HG03196 (cell line): ENCODE measurements at regions not wholly inside any gene's neighbourhood (a gene's known extent, or its start where the extent isn't known, plus 50 kb on each side); places are given as distances from the start of the nearest gene placed in this dataset.

Experiments used
- ATAC-seq: cut with Tn5 transposase; IDR thresholded peaks from one replicate; pipeline ENCODE4 v1.9.1; 2021; ENCODE audit not compliant: unreplicated experiment

DNA sequence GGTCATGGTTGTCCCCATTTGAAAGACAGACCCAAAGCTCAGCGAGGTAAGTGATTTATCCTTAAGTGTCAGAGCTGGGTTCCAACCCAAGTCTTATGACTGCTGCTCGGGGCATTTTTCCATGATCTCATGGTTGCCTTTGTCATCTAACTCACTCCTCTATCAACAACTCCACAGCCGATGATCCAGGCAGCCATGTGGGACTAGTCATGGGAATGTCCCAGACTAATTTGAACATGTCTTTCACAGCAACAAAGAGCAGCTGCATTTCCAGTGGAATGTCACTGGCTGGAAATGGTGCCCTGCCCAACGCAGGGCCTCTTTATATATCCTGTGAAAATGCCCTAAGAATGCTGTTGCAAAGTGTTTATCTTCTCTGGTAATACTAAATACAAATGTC, 284.8 kb upstream of the PPARGC1A start:
- ATAC-seq = no peak

DNA sequence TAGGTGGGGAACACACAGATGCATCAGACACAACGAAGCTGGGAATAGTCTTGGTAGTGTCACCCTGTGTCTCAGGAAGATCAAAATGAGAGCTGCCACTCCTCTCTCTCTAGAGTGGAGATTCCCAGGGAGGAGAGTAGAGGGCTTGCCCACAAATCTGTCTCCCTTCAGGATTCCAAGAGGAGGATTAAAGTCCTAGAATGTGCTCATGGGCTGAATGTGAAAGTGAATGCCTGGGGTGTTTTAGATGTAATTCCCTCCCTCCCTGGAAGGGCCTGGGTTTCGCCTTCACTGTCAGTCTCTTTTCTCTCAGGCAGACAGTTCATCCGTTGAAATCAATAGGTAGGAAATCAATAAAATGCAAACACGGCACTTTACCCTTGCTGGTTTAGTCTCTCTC, 282.6 kb upstream of the PPARGC1A start:
- no peak for ATAC-seq

DNA sequence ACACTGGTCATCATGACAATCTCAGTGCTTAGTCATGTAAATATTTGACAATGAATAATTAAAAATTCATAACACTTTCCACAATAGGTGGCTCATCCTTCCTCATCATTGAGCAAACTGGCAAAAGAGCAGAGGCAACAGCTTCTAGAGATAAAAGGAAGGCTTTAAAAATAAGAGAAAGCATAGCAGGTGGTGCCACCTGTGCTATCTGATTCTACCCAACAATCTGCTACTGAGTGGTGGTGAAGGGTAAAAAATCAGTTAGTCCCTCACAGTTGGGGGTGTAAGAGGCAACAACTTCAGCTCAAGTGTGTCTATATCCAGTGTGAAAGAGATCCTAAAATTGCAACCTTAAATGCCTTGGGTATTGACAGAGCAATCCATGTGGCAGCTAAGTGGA, 280.1 kb upstream of the PPARGC1A start:
- ATAC-seq = no peak

DNA sequence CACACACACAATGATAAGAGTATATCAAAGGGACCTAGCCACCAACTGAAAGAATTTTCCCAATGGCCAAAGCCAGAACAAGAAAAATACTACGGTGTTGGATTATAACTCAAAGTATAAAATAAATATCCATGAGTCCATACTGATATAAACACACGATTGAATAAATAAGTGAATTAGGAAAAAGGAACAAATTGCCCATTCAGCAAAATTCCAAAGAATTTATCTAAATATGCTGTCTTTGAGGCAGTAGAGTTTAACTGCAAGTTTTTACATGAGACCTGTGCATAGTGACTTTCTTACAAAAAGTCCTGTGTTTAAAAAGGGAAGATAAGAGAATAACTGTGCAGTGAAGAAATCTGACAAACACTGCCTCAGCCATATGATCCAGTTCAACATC, 278.8 kb upstream of the PPARGC1A start:
- ATAC-seq = no peak

DNA sequence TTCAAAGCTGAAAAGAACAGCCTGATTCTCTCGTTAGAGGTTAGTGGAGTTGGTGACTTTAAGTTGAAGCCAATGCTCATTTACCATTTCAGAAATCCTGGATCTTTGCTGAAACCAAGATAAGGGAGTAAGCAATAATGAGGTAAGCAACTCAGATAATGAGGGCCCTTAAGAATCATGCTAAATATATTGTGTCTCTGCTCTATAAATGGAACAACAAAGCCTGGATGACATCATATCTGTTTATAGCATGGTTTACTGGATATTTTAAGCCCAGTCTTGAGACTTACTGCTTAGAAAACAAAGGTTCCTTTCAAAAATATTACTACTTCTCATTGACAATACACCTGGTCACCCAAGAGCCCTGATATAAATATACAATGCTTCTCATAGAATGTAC, 276.7 kb upstream of the PPARGC1A start:
- no peak for ATAC-seq

DNA sequence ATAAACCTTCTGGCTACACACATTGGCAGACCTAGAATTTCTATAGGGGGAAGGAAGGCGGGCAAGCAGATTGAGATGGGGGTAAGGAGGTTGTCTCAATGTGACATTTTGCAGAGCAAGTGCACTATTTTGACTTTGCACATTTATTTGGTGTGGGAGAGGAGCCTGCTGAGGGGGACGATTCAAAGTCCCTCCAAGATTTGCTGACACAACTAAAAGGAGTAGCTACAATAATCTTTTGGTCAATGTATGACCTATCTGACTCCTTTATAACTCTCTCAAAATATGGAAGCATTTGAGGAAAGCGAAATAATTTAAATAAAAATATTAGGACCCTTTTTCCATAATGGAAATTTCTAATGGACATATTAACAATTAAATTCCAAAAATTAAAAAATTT, 274.9 kb upstream of the PPARGC1A start:
- ATAC-seq = no peak

DNA sequence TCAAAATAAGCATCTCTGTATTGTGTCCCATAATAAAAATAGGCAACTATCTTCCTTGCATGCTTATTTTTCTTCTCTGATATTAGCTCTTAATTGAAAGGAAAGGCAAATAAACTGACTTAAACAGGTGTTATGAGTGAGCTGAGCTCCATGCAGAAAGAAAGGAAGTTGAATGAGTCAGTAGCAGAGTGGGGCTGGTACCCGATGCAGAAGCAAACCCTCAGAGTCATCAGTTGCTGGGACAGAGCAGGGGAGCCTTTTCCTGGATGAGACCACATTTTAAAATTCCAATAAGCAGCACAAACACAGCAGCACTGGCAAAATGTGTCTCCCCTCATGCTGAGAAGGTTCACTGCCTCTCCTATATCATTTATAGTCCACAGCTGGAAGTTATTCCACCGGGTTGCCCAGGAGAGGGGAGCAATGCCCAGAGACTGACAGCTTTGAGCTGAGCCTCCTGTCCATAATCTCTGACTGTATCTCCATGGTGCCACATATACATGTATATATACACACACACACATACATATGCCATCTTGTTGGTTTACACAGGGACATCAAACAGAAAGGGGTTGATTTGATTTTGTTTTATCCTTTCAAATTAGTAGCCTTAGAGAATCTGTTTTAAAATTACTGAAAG, 274.3 kb upstream of the PPARGC1A start:
- ATAC-seq = no peak

DNA sequence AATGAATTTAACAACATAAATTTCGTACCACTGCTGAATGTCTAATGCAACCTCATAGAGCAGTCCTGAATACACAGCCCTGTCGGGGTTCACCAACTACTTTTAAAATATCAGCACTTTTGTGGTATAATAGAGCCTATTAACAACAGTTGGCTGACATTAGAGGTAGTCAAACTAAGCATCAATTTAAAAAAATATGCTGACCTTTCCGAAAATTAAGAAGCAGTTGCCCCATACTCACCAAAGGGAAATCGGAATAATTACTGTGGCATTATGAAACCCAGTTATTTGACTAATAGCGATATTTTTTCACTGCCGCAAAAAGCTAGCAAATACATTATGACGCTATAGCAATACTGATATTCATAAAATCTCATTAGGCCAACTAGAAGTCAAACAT, 273.5 kb upstream of the PPARGC1A start:
- no peak for ATAC-seq

DNA sequence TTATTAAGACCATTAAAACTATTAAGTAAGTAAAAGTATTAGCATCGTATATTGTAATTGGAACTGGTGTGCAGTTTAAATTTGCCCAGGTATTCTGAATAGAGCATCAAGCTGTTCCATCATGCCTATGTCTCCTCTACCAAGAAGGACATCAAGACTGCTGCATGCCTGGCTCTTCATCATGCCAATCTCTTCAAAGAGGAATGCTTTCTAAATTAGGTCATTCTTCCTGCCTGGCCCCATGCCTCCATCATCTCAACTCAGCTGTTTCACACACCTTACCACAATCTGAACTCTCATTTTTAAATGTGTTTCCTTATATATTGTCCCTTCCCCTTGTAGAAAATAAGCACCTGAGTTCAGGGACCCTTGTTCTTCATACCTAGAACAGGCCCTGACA, 270.5 kb upstream of the PPARGC1A start:
- ATAC-seq = no peak

DNA sequence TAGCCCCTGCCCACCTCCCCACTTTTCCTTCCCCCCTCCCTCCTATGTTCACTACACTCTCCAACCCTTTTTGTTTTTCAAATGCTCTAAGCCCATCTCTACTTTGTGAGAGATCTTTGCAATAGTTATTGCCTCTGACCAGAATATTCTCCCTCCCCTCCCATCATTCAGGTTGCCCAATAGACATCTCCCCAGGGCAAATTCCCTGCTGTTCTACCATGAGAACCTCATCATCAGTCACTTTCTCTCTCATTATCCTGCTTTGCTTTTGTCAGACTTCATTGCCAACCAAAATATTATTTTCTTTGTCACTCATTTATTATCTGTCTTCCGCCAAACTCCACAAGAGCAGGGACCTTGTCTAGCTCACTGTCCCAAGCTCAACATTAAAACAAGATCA, 268.2 kb upstream of the PPARGC1A start:
- no peak for ATAC-seq

DNA sequence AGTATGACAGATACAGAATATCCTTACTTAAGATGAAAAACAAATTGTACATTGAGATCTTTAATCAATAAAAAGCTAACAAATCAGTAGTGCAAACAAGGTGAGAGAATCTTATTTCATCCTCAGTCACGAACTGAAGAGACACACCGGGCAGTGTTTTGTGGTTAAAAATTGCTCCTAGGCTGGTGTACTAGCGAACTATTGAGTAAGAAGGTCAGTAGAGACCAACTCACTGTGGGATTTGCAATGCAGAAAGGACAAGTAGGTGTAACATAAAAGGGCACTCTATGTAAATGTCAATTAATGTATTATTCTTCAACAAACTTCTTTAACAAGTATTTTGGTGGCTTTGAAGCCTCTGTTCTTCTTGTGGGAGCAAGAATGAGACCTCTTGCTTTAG, 260.2 kb upstream of the PPARGC1A start:
- no peak for ATAC-seq

DNA sequence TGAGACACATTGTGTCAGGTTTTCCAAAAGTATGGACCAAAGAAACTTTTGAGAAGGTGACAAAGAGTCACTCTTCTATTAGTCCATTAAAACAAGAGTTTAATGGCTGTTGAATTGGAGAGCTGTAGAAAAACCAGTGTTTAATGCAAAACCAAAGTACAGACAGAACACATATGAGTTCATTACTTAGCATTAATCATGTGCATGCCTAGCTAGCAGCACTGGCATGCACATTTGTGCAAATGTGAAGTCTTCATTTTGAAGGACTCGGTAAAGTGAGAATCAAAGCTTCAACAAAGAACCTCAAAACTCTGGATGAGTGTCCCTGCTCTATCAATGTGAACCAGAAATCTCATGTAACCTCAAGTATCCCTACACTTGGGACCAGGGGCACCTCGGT, 256.3 kb upstream of the PPARGC1A start:
- ATAC-seq = no peak

DNA sequence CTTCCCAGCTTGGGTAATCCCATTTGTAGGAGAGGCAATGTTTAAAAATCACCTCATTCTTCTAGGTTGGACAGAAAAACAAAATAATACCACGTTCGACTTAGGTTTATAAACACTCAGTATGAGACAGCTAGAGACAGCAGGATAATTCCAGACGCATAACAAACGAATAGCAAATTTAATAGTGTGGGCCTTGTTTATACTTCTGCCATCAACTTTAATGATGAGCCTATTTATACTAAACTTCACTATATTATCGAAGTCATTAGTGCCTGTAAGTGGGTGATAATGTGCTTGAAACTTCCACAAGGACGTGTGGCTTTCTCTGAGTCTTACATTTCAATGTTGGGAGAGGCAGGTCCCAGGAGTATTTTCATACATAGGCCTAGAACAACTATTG, 255.7 kb upstream of the PPARGC1A start:
- no peak for ATAC-seq

DNA sequence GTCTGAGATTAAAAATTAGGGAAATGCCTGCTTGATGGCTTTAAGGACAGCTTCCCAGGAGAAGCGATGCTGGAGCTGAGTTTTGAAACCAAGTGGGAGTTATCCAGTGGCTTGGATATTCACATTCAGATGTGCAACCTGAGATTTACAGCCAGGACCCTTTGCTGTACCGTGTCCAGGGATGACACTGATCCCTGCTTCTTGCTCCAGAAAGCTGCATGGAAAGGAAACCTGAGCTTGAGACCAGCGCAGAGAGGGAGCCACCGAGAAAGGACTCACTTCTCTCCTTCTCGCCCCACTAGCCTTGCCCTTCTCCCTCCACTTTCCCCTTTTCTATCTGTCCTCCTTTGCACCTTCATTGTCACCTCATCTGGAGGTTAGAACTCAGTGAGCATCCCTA, 254.5 kb upstream of the PPARGC1A start:
- ATAC-seq = no peak

DNA sequence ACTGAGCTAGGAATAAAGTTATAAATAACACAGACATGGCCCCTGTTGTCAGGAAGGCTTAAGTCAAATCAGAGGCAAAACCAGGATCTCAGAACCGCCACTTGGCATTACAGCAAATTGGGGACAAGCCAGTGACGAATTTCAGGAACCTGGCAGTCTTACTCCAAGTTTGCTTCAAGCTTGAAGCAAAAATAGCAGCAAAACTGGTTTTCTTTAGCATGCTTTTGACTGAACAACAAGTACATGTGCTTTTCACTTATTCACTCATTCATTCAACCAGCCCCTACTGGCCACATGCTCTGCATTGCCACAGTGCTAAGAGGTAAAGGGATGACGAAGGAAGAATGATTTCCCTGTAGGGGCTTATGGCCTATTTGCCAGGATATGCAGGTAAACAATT, 253.9 kb upstream of the PPARGC1A start:
- ATAC-seq = no peak

DNA sequence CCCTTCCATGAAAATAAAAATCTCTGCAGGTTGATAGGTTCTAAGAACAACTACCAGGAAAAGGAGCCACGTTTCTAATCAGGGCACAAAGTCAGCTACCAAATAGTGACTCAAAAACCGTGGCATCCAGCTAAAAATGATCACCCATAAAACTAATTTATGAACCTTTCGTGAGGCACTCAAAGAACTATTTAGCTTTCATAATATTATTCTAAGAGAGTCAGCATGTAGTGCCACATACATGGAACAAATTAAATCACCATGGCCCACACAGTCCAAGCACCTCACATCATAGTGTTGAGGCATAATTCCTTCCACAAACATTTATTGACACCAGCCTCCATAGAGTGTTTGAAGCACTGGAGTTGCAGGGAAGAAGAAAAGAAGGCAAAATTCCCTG, 252.0 kb upstream of the PPARGC1A start:
- ATAC-seq = no peak

DNA sequence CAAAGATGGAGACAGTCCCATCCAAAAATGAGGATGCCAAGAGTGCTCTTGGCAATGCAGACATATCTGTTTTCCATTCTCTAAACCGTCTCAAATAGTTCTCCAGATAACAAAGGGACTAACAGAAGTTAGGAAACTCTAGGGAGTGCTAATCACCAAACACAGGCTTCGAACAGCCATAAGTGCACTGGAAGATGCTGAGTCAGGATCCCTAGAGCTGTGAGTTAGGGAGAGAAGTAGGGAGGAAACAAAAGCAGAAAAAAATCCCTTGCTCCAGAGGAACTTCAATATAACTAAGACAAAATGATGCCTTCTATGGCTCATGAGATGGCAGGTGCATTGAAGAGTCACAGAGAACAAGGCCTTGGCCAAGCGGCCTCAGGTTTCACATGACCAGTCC, 251.0 kb upstream of the PPARGC1A start:
- ATAC-seq = no peak

DNA sequence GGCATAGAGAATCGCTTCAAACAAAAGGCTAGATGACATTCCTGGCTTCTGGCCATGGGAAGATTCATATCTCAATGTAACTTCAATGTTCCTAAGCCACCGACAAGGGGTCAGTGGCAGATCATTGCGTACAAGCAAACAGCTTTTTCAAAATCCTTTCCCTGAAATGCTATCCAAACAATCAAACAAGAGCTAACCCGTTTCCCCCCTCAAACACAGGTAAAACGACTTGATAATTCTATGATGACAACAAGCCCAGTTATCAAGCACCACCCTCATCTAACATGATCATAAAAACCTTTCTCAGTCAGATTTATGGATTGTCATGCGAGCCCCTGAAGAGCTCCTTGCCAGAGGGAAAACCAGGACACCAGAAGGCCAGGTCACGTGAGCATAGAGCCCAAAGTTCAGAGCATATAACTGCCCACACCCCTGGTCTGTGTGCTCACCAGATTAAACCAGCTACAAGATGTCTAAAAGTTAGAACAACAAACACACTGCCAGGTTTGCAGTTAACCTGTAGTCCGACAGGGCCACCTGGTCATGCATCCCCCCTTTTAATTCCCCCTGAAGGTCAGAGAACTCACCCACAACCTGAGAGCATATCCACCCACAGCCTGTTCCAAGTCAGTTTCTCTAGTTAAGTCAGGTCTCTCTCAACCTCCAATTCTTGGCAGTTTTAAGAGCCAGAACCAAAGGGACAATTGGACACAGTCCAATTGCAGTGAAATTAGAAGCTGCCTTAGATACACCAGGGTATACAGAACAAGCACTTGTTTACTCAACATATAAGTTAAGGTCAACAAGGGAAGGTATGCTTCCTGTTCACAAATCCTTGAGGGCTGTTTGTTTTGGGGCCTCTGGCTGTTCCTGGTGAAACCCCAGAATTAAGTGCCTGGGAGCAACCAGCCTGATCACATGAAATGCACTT, 248.1 kb upstream of the PPARGC1A start:
- no peak for ATAC-seq

DNA sequence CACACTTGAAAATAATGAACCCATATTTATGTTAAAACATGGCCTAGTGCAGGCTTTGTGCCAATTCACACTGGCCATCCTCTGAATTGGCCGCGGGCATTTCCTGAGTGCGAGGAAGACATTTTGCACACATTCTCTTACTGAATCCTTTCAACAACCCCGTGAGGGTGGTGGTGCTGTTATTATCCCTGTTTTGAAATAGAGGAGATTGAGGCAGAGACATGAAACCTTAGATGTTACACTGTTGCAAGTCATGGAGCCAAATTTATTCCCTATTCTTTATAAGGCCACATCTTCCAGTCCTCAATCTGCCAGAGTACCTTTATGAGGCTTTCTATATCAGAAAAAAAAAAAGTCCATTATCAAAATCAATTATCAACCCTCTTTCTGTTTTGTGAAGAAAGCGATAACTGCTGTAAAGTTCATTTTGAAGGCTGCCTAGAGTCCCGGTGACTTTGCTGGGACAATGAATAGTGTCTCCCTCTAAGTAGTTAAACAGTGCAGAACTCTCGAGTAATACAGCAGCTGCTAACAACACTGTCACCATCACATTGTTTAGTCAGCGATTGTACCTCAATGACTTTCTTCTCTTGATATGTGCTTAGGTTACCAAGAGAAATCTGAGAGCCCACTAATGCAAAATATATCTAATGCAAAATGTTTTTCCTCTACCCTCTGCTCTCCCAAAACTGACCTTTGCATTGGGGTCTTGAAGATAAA, 242.3 kb upstream of the PPARGC1A start:
- ATAC-seq = no peak

DNA sequence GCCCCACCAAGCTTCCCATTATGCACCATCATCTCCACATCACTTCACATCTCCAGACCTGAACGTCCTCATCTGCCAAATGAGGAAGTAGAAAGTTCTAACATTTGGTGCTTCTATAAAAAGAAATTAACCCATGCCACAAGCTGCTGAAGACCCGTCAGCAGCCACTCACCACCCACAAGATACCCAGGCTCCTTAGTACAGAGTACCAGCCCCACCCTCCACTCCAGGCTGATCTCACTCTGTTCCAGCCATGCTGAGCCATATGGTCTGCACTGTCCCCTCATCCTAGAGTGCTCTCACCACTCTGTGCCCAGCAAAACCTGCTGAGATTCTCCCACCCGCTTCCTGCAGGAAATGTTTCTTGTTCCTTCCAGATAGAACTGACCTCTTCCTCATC, 240.8 kb upstream of the PPARGC1A start:
- no peak for ATAC-seq

DNA sequence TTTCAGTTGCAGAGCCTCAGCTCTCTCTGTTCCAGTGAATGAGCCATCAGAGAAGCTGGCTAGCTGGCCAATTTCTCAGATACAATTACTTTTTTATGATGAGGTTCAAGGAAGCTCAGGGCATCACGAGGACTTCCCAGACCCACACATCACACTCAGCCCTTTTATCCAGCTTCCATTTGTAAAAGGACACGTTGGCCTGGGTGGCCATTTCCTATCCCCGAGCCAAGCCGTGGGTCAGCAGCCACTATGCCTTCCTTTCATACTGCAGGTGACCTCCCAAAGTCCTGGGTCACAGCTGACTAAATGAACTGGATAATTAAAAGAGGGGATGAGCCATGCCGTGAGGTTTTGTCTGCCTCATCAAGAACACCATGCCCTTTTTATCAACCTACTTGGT, 236.9 kb upstream of the PPARGC1A start:
- no peak for ATAC-seq
